Osteoblast (primary cell): ENCODE measurements at regions not wholly inside any gene's neighbourhood (a gene's known extent, or its start where the extent isn't known, plus 50 kb on each side); places are given as distances from the start of the nearest gene placed in this dataset.

Experiments used
- DNase-seq: peaks from one replicate; pipeline ENCODE4 v3.0.0; 2011; ENCODE audit warnings: low spot score, mixed read lengths; ENCODE audit not compliant: insufficient read length; ENCODE audit errors: missing footprints
- H2AFZ ChIP-seq: 2 replicates; pipeline ENCODE4 v1.6.0; 2011; ENCODE audit warnings: mild to moderate bottlenecking, low read length
- H3K27ac ChIP-seq: 2 replicates; pipeline ENCODE4 v1.5.1; 2011; ENCODE audit warnings: mild to moderate bottlenecking, low read depth, low read length, moderate library complexity
- H3K27me3 ChIP-seq: 2 replicates; pipeline ENCODE4 v1.6.0; 2012; ENCODE audit warnings: mild to moderate bottlenecking, control low read depth, inconsistent platforms, low read length, moderate library complexity; ENCODE audit not compliant: insufficient read depth
- H3K36me3 ChIP-seq: 2 replicates; pipeline ENCODE4 v1.5.1; 2011; ENCODE audit warnings: mild to moderate bottlenecking, low read length, control low read depth, moderate library complexity; ENCODE audit not compliant: insufficient read depth
- H3K4me1 ChIP-seq: 2 replicates; pipeline ENCODE4 v1.5.1; 2011; ENCODE audit warnings: mild to moderate bottlenecking, low read length, control low read depth, moderate library complexity; ENCODE audit not compliant: insufficient read depth
- H3K4me2 ChIP-seq: 2 replicates; pipeline ENCODE4 v1.6.0; 2011; ENCODE audit warnings: mild to moderate bottlenecking, low read length; ENCODE audit not compliant: insufficient read depth
- H3K4me3 ChIP-seq: fragments of 200-600 bp; sonication (generic); 3 replicates; pipeline ENCODE4 v1.5.1; 2012; ENCODE audit warnings: mild to moderate bottlenecking, low read length, inconsistent platforms; ENCODE audit not compliant: insufficient read depth
- H3K79me2 ChIP-seq: 2 replicates; pipeline ENCODE4 v1.6.0; 2012; ENCODE audit warnings: mild to moderate bottlenecking, low read length, control low read depth, inconsistent platforms; ENCODE audit not compliant: insufficient read depth
- H3K9me3 ChIP-seq: 2 replicates; pipeline ENCODE4 v1.5.1; 2011; ENCODE audit warnings: low read depth, low read length, control low read depth
- H4K20me1 ChIP-seq: 2 replicates; pipeline ENCODE4 v1.6.0; 2012; ENCODE audit warnings: mild to moderate bottlenecking, low read length, control low read depth; ENCODE audit not compliant: insufficient read depth
- TF ChIP-seq, protein P1 (sequence below): IDR thresholded peaks from 2 replicates; pipeline ENCODE4 v1.5.1; 2011; ENCODE audit warnings: mild to moderate bottlenecking, low read depth, low read length, moderate library complexity; ENCODE audit errors: extremely low read depth

DNA sequence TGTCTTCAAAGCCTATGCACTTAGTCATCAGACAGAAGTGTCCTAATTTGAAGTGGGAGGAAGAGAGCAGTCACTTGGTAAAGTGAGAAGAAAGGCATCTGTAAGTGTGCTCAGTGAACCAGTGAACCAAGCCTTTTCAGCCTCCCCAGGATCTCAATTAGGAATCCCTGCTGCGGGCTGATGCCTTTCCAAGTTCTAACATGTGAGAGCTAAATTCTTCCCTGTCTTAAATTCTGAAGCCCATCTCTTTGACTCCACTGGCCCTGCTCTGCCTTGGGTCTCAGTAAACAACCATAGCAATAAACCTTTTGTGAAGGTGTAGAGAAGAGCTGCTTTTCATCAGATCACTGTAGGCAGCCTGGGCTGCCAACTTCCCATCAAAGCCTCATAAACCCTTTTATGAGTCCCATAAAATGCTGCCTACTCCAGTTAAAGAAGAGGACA is 701.2 kb upstream of the LCORL start:
- DNase-seq = no peak
- no peaks in the 10 kb centered on the region for H3K36me3 ChIP-seq
- no peaks in the 10 kb centered on the region for H3K27me3 ChIP-seq
- TF ChIP-seq, protein P1, sequence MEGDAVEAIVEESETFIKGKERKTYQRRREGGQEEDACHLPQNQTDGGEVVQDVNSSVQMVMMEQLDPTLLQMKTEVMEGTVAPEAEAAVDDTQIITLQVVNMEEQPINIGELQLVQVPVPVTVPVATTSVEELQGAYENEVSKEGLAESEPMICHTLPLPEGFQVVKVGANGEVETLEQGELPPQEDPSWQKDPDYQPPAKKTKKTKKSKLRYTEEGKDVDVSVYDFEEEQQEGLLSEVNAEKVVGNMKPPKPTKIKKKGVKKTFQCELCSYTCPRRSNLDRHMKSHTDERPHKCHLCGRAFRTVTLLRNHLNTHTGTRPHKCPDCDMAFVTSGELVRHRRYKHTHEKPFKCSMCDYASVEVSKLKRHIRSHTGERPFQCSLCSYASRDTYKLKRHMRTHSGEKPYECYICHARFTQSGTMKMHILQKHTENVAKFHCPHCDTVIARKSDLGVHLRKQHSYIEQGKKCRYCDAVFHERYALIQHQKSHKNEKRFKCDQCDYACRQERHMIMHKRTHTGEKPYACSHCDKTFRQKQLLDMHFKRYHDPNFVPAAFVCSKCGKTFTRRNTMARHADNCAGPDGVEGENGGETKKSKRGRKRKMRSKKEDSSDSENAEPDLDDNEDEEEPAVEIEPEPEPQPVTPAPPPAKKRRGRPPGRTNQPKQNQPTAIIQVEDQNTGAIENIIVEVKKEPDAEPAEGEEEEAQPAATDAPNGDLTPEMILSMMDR = no peak
- no peak overlapping the region for H3K27ac ChIP-seq
- no peaks in the 10 kb centered on the region for H3K9me3 ChIP-seq
- H4K20me1 ChIP-seq = no peaks in the 10 kb centered on the region
- no peak overlapping the region for H2AFZ ChIP-seq
- H3K4me3 ChIP-seq = no peak overlapping the region
- H3K4me2 ChIP-seq = no peak overlapping the region
- H3K79me2 ChIP-seq = no peaks in the 10 kb centered on the region
- no peaks in the 10 kb centered on the region for H3K4me1 ChIP-seq

DNA sequence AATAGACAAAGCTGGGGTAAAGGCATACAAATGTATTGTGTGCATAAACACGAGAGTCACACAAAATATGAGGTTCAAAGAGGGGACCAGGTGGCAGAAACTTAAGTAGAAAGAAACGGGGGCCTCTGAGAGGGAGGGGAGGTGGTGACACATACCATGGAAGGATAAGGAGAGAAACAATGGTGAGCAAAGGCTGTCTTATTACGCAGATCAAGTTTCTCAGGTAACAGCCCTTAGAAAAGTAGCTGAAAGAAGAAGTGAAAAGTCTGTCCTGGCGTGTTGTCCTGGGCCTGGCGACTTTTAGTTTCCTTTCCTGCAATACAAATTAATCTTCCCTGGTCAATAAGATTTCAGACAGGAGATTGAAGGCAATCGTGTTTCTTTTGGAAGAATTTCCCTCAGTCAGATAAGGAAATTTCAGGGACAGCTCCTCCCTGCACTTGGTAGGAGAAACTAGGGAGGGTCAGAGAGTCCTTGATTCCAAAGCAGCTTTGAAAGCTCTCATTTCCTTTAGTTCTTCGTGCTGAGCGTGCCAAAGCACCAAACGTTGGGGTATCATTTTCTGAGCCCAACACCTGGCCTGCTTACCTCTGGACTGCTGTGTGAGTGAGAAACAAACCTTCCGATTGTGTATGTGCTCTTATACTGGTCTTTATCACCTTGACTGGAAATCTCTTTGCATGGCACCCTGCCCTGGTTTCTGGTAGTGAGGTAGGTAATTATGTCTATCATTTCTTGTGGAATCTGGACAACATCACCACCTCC is 676.7 kb upstream of the LCORL start:
- Histone ChIP-seq H3K9me3 (no peaks in the 10 kb centered on the region), H2AFZ (no peak overlapping the region), H3K27ac (no peak overlapping the region), H3K79me2 (no peaks in the 10 kb centered on the region), H4K20me1 (no peaks in the 10 kb centered on the region), H3K4me2 (no peak overlapping the region), H3K27me3 (no peaks in the 10 kb centered on the region), H3K4me1 (no peaks in the 10 kb centered on the region), H3K36me3 (no peaks in the 10 kb centered on the region), H3K4me3 (no peak overlapping the region)
- TF ChIP-seq, protein P1 = no peak
- no peak for DNase-seq

DNA sequence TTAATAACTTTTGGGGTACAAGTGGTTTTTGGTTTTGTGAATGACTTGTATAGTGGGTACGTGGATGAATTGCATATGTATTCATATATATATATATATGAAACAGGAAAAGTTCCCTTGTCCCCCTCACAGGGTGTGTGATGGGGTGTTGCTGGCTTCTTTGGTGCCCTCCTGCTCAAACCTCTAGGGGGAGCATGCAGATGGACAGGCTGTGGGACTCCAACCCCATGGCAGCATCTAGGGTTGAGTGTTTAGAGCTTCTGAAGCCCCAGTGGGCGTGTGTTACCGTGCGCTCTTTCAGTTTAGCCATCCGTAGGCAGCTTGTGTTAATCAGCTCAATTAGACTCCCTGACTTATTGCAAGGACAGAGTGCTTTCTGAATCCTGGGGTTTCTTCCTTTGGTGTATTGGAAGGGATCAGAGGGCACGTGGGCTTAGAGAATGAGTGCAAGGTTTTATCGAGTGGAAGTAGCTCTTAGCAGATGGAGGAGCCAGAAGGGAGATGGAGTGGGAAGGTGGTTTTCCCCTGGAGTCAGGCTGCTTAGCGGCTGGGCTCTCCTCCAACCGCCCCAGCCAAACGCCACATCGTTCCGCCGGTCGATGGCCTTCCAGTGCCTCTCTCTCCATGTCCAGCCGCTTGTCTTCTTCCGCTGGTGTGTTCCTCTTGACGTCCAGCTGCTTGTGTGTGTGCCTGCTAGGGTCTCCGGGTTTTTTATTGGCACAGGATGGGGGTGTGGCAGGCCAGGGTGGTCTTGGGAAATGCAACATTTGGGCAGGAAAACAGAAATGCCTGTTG is 674.4 kb upstream of the LCORL start:
- Histone ChIP-seq H3K9me3 (no peaks in the 10 kb centered on the region), H3K79me2 (no peaks in the 10 kb centered on the region), H3K4me3 (no peak overlapping the region), H2AFZ (no peak overlapping the region), H3K4me1 (no peaks in the 10 kb centered on the region), H4K20me1 (no peaks in the 10 kb centered on the region), H3K27ac (no peak overlapping the region), H3K27me3 (no peaks in the 10 kb centered on the region), H3K36me3 (no peaks in the 10 kb centered on the region), H3K4me2 (no peak overlapping the region)
- TF ChIP-seq, protein P1 = no peak
- no peak for DNase-seq

DNA sequence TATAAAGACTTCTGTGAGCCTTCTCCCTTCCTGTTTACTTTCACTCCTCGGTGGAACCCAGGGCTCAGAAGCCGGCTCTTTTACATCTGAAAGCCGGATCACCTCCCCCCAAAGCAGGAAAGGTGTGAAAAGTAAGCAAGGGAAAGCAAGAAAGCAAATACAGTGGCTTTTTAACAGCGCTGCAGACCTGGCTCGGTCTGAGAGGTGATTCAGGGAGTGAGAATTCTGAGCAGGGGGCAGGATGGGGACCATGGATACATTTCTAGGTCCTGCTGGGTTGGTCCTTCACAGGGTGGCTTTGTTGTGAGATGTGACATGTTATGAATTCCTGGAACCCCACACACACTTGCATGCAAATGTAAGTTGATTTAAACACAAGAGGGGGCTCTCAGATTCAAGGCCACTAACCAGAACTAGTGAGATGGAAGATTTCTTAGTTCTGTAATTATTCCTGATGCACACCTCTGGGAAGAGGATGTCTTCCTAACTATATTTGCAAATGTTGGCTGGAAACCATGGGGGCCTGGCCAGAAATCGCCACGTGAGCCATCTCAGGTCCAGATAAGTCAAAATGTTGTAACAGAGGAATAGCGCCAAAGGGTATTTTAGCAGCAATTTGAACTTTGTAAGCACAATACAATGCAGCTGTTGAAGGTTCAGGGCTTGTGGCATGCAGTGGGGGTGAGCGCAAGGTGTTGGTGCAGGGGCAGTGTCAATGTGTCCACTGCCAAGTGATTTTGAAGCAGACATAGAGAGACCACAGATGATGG is 670.1 kb upstream of the LCORL start:
- Histone ChIP-seq H3K27me3 (no peaks in the 10 kb centered on the region), H3K9me3 (no peaks in the 10 kb centered on the region), H3K79me2 (no peaks in the 10 kb centered on the region), H2AFZ (peak overlapping the region; percentile 49), H3K4me2 (peak overlapping the region; percentile 49), H4K20me1 (no peaks in the 10 kb centered on the region), H3K27ac (no peak overlapping the region), H3K36me3 (no peaks in the 10 kb centered on the region), H3K4me1 (no peaks in the 10 kb centered on the region), H3K4me3 (peak overlapping the region; percentile 2)
- no peak for DNase-seq
- TF ChIP-seq, protein P1 = no peak
